ENCODE measurements at regions not wholly inside any gene's neighbourhood (a gene's known extent, or its start where the extent isn't known, plus 50 kb on each side); places are given as distances from the start of the nearest gene placed in this dataset.

- Histone ChIP-seq H3K27ac (ENCODE audit: low read depth) (no peak overlapping the region), H3K36me3 (ENCODE audit: insufficient read depth) (no peaks in the 10 kb centered on the region), H3K4me3 (ENCODE audit: low read depth, low read length) (no peak overlapping the region), H3K4me1 (ENCODE audit: insufficient read depth) (no peaks in the 10 kb centered on the region)
- DNase-seq (ENCODE audit: extremely low spot score): no peak
These were observed 218.1 kb upstream of the CD180 start for GRCh38 chr5:67414712-67415111.

DNA sequence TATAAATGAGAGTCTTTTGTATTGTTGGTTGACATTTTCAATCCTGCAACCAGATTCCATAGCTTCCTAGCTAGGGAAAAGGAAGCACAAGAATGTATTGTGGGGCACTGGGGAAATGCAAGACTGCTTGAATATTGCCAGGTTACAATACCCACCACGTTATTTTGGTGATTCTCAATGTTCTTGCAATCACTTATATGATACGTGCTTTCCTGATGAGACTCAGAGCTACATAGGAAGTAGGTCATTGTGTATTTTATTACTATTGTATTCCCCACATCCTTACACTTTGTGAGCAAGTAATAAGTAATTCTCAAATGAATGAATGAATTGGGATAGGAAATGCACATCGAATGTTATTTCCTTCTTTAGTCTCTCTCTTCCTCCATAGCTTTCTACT, 217.1 kb upstream of the CD180 start:
- Histone ChIP-seq H3K36me3 (ENCODE audit: insufficient read depth) (no peaks in the 10 kb centered on the region), H3K4me1 (ENCODE audit: insufficient read depth) (no peaks in the 10 kb centered on the region), H3K4me3 (ENCODE audit: low read depth, low read length) (no peak overlapping the region), H3K27ac (ENCODE audit: low read depth) (no peak overlapping the region)
- no peak for DNase-seq (ENCODE audit: extremely low spot score)
- WGBS: 81% methylated on average over 3 of the region's 3 CpGs

DNA sequence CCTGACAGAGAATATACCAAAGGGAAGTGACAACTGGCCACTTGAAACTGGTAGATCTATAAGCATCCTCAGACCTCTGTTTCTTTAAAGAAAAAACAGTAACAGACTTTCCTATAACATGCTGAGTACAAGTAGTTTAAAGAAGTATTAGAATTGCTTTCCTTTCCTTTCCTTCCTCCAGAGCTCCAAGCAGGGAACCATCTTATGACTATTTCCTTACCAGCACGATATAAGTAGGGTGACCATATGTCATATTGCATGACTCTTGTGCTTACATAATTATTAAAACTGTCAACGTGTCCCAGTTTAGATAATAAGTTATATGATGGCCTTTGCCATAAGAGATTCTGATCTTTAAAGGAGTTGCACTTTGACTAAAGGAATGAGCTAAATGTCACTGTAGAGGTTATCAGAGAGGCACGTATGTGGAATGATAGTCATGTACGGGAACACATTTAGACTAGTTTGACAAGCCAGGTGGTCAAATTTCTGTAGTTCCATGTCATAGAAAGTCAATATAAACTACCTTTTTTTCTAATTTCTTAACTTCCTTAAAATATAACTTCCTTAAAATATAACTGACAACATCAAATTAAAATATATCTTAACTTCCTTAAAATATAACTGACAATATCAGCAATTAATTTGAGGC, 212.7 kb upstream of the CD180 start:
- Histone ChIP-seq H3K27ac (ENCODE audit: low read depth) (no peak overlapping the region), H3K4me1 (ENCODE audit: insufficient read depth) (no peaks in the 10 kb centered on the region), H3K36me3 (ENCODE audit: insufficient read depth) (no peaks in the 10 kb centered on the region), H3K4me3 (ENCODE audit: low read depth, low read length) (no peak overlapping the region)
- 70% methylated on average over 4 of the region's 4 CpGs for WGBS
- no peak for DNase-seq (ENCODE audit: extremely low spot score)

DNA sequence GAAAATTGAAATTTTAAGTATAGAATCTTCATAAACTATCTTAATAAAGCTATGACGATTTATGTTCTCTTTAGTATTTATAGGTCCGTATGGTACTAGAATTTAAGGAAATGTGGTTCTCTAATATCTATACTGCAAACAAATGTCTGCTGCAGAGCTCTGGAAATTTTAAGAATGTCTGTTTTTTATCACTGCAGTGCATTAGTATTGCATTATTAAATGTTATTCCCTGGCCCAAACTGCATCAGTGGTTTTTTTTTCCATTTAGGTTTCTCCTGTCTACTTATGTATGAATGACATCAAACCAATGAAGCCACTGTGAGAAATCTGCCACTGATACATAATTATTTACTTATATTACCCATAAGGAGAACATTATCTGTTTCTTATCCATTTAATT, 211.4 kb upstream of the CD180 start:
- DNase-seq (ENCODE audit: extremely low spot score): no peak
- H3K4me3 ChIP-seq (ENCODE audit: low read depth, low read length): no peak overlapping the region
- H3K4me1 ChIP-seq (ENCODE audit: insufficient read depth): no peaks in the 10 kb centered on the region
- H3K27ac ChIP-seq (ENCODE audit: low read depth): no peak overlapping the region
- no peaks in the 10 kb centered on the region for H3K36me3 ChIP-seq (ENCODE audit: insufficient read depth)
- WGBS: 46% methylated on average over 2 of the region's 2 CpGs

DNA sequence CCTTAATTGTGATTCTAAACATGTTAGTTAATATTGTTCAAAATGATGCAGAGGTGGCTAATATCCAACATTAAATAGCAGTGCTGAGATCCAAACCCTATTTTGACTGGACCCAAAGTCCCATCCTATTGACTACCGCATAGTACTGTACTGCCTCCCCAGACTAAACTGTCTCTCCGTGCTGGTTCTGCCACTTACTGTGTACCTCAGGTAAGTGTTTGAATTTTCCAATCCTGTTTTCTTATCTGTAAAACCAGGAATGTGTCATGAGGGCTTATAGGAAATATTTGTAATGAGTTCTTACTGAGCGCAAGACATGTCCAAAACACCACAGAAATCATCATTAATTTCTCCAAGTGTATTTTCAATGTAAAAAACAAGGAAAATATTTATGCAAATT, 209.2 kb upstream of the CD180 start:
- Histone ChIP-seq H3K4me3 (ENCODE audit: low read depth, low read length) (no peak overlapping the region), H3K36me3 (ENCODE audit: insufficient read depth) (no peaks in the 10 kb centered on the region), H3K27ac (ENCODE audit: low read depth) (no peak overlapping the region), H3K4me1 (ENCODE audit: insufficient read depth) (no peaks in the 10 kb centered on the region)
- DNase-seq (ENCODE audit: extremely low spot score): no peak
- WGBS: 87% methylated on average over 3 of the region's 3 CpGs

GRCh38 chr5:67405101-67405364, 208.4 kb upstream of the CD180 start:
- WGBS: 69% methylated on average over 3 of the region's 3 CpGs
- no peak for DNase-seq (ENCODE audit: extremely low spot score)

DNA sequence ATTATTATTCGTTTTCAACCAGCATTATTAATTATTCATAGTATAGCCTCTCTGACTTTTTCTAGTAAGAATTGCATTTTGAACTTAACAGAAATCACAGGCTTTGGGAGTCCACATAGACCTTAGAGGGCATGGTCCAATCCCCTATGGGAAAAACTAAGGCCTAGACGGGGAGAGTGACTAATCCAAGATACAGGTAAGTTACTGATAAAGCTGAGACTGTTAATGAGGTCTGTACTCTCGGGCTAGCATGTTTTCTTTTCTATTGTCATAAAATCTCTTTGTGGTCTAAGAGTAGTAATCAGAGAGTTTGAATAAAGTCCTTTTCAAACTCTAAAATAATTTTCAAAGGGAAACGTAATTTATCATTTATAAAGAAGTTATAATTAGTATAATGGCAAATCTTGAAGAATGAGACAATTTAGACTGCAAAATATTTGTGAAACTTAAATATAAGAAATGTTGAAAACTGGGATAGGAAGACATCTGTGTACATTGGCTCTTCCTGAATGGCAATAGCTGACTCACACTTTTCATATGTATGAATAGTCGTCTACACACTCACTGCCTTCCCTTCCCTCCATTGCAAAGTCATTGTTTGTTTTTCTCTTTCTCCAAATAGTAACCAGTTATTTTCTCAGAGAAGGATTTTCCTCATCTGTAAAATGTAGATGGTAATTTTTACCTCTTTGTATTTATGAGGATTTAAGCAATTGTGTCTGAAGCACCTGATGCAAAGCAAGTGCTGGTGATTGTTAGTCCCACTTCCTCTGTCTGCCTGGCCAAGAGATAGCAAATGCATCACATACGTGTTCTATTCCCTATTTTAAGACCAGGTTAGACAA, 207.9 kb upstream of the CD180 start:
- Histone ChIP-seq H3K27ac (ENCODE audit: low read depth) (no peak overlapping the region), H3K4me3 (ENCODE audit: low read depth, low read length) (no peak overlapping the region), H3K4me1 (ENCODE audit: insufficient read depth) (no peaks in the 10 kb centered on the region), H3K36me3 (ENCODE audit: insufficient read depth) (no peaks in the 10 kb centered on the region)
- DNase-seq (ENCODE audit: extremely low spot score): no peak
- WGBS: 88% methylated on average over 6 of the region's 6 CpGs

More at GRCh38 chr5:67405101-67405364, 208.4 kb upstream of the CD180 start:
- Histone ChIP-seq H3K36me3 (ENCODE audit: insufficient read depth) (no peaks in the 10 kb centered on the region), H3K4me1 (ENCODE audit: insufficient read depth) (no peaks in the 10 kb centered on the region), H3K4me3 (ENCODE audit: low read depth, low read length) (no peak overlapping the region), H3K27ac (ENCODE audit: low read depth) (no peak overlapping the region)

GRCh38 chr5:67402526-67402925, 205.9 kb upstream of the CD180 start:
- no peaks in the 10 kb centered on the region for H3K4me1 ChIP-seq (ENCODE audit: insufficient read depth)
- H3K4me3 ChIP-seq (ENCODE audit: low read depth, low read length): no peak overlapping the region
- DNase-seq (ENCODE audit: extremely low spot score): no peak
- H3K36me3 ChIP-seq (ENCODE audit: insufficient read depth): no peaks in the 10 kb centered on the region
- WGBS: 90% methylated on average over 5 of the region's 5 CpGs
- no peak overlapping the region for H3K27ac ChIP-seq (ENCODE audit: low read depth)

- H3K27ac ChIP-seq (ENCODE audit: low read depth): no peak overlapping the region
- no peak overlapping the region for H3K4me3 ChIP-seq (ENCODE audit: low read depth, low read length)
- WGBS: 64% methylated on average over 2 of the region's 2 CpGs
- H3K36me3 ChIP-seq (ENCODE audit: insufficient read depth): no peaks in the 10 kb centered on the region
- DNase-seq (ENCODE audit: extremely low spot score): no peak
- H3K4me1 ChIP-seq (ENCODE audit: insufficient read depth): no peaks in the 10 kb centered on the region
These were observed 204.6 kb upstream of the CD180 start for GRCh38 chr5:67401172-67401571.

GRCh38 chr5:67400752-67401151, 204.2 kb upstream of the CD180 start:
- Histone ChIP-seq H3K36me3 (ENCODE audit: insufficient read depth) (no peaks in the 10 kb centered on the region), H3K27ac (ENCODE audit: low read depth) (no peak overlapping the region), H3K4me1 (ENCODE audit: insufficient read depth) (no peaks in the 10 kb centered on the region), H3K4me3 (ENCODE audit: low read depth, low read length) (no peak overlapping the region)
- WGBS: 66% methylated on average over 3 of the region's 3 CpGs
- no peak for DNase-seq (ENCODE audit: extremely low spot score)

GRCh38 chr5:67395790-67396418, 199.3 kb upstream of the CD180 start:
- no peak for DNase-seq (ENCODE audit: extremely low spot score)

DNA sequence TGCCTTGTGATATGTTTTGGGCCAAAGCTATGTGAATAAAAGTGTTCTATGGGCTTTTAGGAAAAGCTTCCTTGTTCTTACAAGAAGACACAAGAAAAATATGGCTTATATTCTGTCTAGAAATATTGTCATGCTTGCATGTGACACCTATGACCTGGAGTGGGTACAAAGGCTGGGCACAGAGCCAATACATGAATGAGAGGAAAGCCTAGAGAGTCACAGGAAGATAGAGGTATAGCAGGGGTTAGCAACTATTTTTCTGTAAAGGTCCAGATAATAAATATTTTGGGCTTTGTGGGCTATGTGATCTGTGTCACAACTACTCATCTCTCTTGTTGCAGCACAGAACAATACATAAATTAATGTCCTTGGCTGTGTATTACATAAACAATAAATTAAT, 196.6 kb upstream of the CD180 start:
- Histone ChIP-seq H3K36me3 (ENCODE audit: insufficient read depth) (no peaks in the 10 kb centered on the region), H3K4me1 (ENCODE audit: insufficient read depth) (no peaks in the 10 kb centered on the region)
- no peak for DNase-seq (ENCODE audit: extremely low spot score)

More at GRCh38 chr5:67395790-67396418, 199.3 kb upstream of the CD180 start:
- no peaks in the 10 kb centered on the region for H3K4me1 ChIP-seq (ENCODE audit: insufficient read depth)
- H3K4me3 ChIP-seq (ENCODE audit: low read depth, low read length): no peak overlapping the region
- H3K27ac ChIP-seq (ENCODE audit: low read depth): no peak overlapping the region
- no peaks in the 10 kb centered on the region for H3K36me3 ChIP-seq (ENCODE audit: insufficient read depth)
- WGBS: 56% methylated on average over 2 of the region's 2 CpGs

GRCh38 chr5:67390935-67391334, 194.3 kb upstream of the CD180 start:
- H3K4me3 ChIP-seq (ENCODE audit: low read depth, low read length): no peak overlapping the region
- H3K36me3 ChIP-seq (ENCODE audit: insufficient read depth): no peaks in the 10 kb centered on the region
- no peak overlapping the region for H3K27ac ChIP-seq (ENCODE audit: low read depth)
- no peaks in the 10 kb centered on the region for H3K4me1 ChIP-seq (ENCODE audit: insufficient read depth)
- DNase-seq (ENCODE audit: extremely low spot score): no peak
- 88% methylated on average over 1 of the region's 1 CpG for WGBS

More for the DNA sequence above, 196.6 kb upstream of the CD180 start:
- no peak overlapping the region for H3K4me3 ChIP-seq (ENCODE audit: low read depth, low read length)
- no peak overlapping the region for H3K27ac ChIP-seq (ENCODE audit: low read depth)

- no peak overlapping the region for H3K4me3 ChIP-seq (ENCODE audit: low read depth, low read length)
- H3K27ac ChIP-seq (ENCODE audit: low read depth): no peak overlapping the region
- no peak for DNase-seq (ENCODE audit: extremely low spot score)
- H3K36me3 ChIP-seq (ENCODE audit: insufficient read depth): no peaks in the 10 kb centered on the region
- no peaks in the 10 kb centered on the region for H3K4me1 ChIP-seq (ENCODE audit: insufficient read depth)
These were observed 186.9 kb upstream of the CD180 start for GRCh38 chr5:67383451-67383850.

Measured in urinary bladder (tissue), 3 donors.